CD14-positive monocyte (primary cell): ENCODE measurements at regions not wholly inside any gene's neighbourhood (a gene's known extent, or its start where the extent isn't known, plus 50 kb on each side); places are given as distances from the start of the nearest gene placed in this dataset.

Experiments used
- DNase-seq, 3 donors: peaks; one replicate each; pipeline ENCODE4 v3.0.0-alpha.2; 2011 to 2022
- H2AFZ ChIP-seq: 2 replicates; pipeline ENCODE4 v1.6.0; 2012; ENCODE audit warnings: mild to moderate bottlenecking, low read depth, low read length, inconsistent platforms; ENCODE audit not compliant: insufficient read depth, poor library complexity, severe bottlenecking
- H3K27ac ChIP-seq, 2 donors: 1 replicate in 1 of 2; 2 replicates in 1 of 2; pipeline ENCODE4 v1.5.1; 2012 to 2013; ENCODE audit warnings: low read length in 2 of 2, control low read depth in 1 of 2, inconsistent platforms in 1 of 2, low read depth in 1 of 2, mild to moderate bottlenecking in 1 of 2
- H3K27me3 ChIP-seq, 2 donors: one replicate each; pipeline versions ENCODE4 v1.6.0 to v1.6.1; 2011 to 2013; ENCODE audit warnings: low read length in 2 of 2; ENCODE audit not compliant: control insufficient read depth in 2 of 2, insufficient read depth in 2 of 2
- H3K36me3 ChIP-seq, 2 donors: replicated peaks in 1 of 2; 1 replicate in 1 of 2; 2 replicates in 1 of 2; pipeline versions ENCODE4 v1.5.1 to v1.6.1; 2012 to 2013; ENCODE audit warnings: low read length in 2 of 2, control low read depth in 1 of 2, inconsistent platforms in 1 of 2, mild to moderate bottlenecking in 1 of 2; ENCODE audit not compliant: insufficient read depth in 2 of 2, control insufficient read depth in 1 of 2
- H3K4me1 ChIP-seq, 2 donors: 1 replicate in 1 of 2; 2 replicates in 1 of 2; pipeline versions ENCODE4 v1.5.1 to v1.6.1; 2012 to 2013; ENCODE audit warnings: low read length in 2 of 2, control low read depth in 1 of 2, inconsistent platforms in 1 of 2, mild to moderate bottlenecking in 1 of 2, moderate library complexity in 1 of 2; ENCODE audit not compliant: insufficient read depth in 2 of 2, control insufficient read depth in 1 of 2
- H3K4me2 ChIP-seq: replicated peaks from 2 replicates; pipeline ENCODE3; 2012; ENCODE audit warnings: low read length, moderate library complexity, mild to moderate bottlenecking; ENCODE audit not compliant: poor library complexity, severe bottlenecking; ENCODE audit errors: extremely low read depth
- H3K4me3 ChIP-seq, 3 experiments: fragments of 200-600 bp in 1 of 3; sonication (generic) in 1 of 3; replicated peaks in 1 of 3; 1 replicate in 2 of 3; 2 replicates in 1 of 3; pipeline ENCODE4 v1.5.1; 2011 to 2013; ENCODE audit warnings: low read length in 3 of 3, mild to moderate bottlenecking in 3 of 3, control low read depth in 2 of 3, low read depth in 2 of 3, inconsistent platforms in 1 of 3, moderate library complexity in 1 of 3
- H3K79me2 ChIP-seq: 2 replicates; pipeline ENCODE4 v1.6.0; 2012; ENCODE audit warnings: mild to moderate bottlenecking, control low read depth, inconsistent platforms, low read length, moderate library complexity; ENCODE audit not compliant: insufficient read depth
- H3K9ac ChIP-seq: 2 replicates; pipeline ENCODE4 v1.6.0; 2017; ENCODE audit warnings: low read length, mild to moderate bottlenecking; ENCODE audit not compliant: insufficient read depth, poor library complexity, severe bottlenecking
- H3K9me3 ChIP-seq, 2 donors: replicated peaks in 1 of 2; 1 replicate in 1 of 2; 2 replicates in 1 of 2; pipeline versions ENCODE4 v1.5.1 to v1.6.1; 2012 to 2013; ENCODE audit warnings: low read length in 2 of 2, control low read depth in 1 of 2; ENCODE audit not compliant: control insufficient read depth in 1 of 2, insufficient read depth in 1 of 2
- H4K20me1 ChIP-seq: 2 replicates; pipeline ENCODE4 v1.6.0; 2012; ENCODE audit warnings: mild to moderate bottlenecking, low read length, control low read depth, moderate library complexity; ENCODE audit not compliant: insufficient read depth
- H3K27ac Mint-ChIP-seq, 7 donors: one replicate each; pipeline ENCODE4 v1.8.0; 2020; ENCODE audit warnings: mild to moderate bottlenecking in 7 of 7, mixed read lengths in 7 of 7, moderate library complexity in 6 of 7, inconsistent platforms in 2 of 7
- H3K27me3 Mint-ChIP-seq, 3 donors: one replicate each; pipeline ENCODE4 v1.8.0; 2021 to 2022; ENCODE audit warnings: low read depth in 3 of 3, mild to moderate bottlenecking in 3 of 3, mixed read lengths in 3 of 3, moderate library complexity in 3 of 3, inconsistent platforms in 1 of 3
- H3K36me3 Mint-ChIP-seq, 2 donors: one replicate each; pipeline ENCODE4 v1.8.0; 2020; ENCODE audit warnings: mixed read lengths in 2 of 2, inconsistent platforms in 1 of 2, mild to moderate bottlenecking in 1 of 2
- H3K4me1 Mint-ChIP-seq: one replicate; pipeline ENCODE4 v1.8.0; 2020; ENCODE audit warnings: mild to moderate bottlenecking, mixed read lengths
- H3K4me3 Mint-ChIP-seq, 2 donors: one replicate each; pipeline ENCODE4 v1.8.0; 2020; ENCODE audit warnings: mild to moderate bottlenecking in 2 of 2, mixed read lengths in 2 of 2, moderate library complexity in 1 of 2
- H3K9me3 Mint-ChIP-seq, 7 donors: one replicate each; pipeline ENCODE4 v1.8.0; 2020 to 2022; ENCODE audit warnings: mixed read lengths in 7 of 7, mild to moderate bottlenecking in 6 of 7, moderate library complexity in 6 of 7, inconsistent platforms in 2 of 7
- CTCF ChIP-seq: fragments of 200-600 bp; IDR thresholded peaks from one replicate; pipeline ENCODE4 v1.8.0; 2022; ENCODE audit warnings: antibody characterized with exemption, mild to moderate bottlenecking
- WGBS: methylation state at CpG from one replicate; pipeline ENCODE4 v1.1.5; 2013; ENCODE audit warnings: missing lambda C conversion rate; ENCODE audit not compliant: insufficient coverage; 5-methylcytosine and 5-hydroxymethylcytosine counted together
- intact Hi-C, 2 donors: fragments of 100-400 bp; cut with micrococcal nuclease; formaldehyde crosslinking; loops; one replicate each; pipeline versions ENCODE4 v1.15.0 to v1.15.1; 2023

- WGBS = no CpG with 5 or more reads among the region's 1 CpG
- Histone ChIP-seq H3K9ac (no peak overlapping the region), H3K27ac (no peak overlapping the region), H3K9me3 (peaks cover 0 to 5% of the 10 kb centered on the region in 2 donors), H3K79me2 (no peaks in the 10 kb centered on the region), H3K4me2 (no peak overlapping the region), H3K4me3 (no peak overlapping the region), H4K20me1 (no peaks in the 10 kb centered on the region), H3K4me1 (no peaks in the 10 kb centered on the region), H3K27me3 (no peaks in the 10 kb centered on the region), H3K36me3 (no peaks in the 10 kb centered on the region), H2AFZ (no peak overlapping the region)
- H3K4me3 Mint-ChIP-seq = no peak overlapping the region
- intact Hi-C loops = no loop called here
- no peak overlapping the region for H3K27ac Mint-ChIP-seq
- H3K27me3 Mint-ChIP-seq = no peaks in the 10 kb centered on the region
- no peaks in the 10 kb centered on the region for H3K4me1 Mint-ChIP-seq
- TF ChIP-seq CTCF = no peak
- H3K9me3 Mint-ChIP-seq = peaks cover 0 to 7% (median 3%) of the 10 kb centered on the region in 7 donors
- DNase-seq = no peak
- H3K36me3 Mint-ChIP-seq = no peaks in the 10 kb centered on the region
These were observed 243.8 kb upstream of the EPHA7 start for GRCh38 chr6:93663111-93663510.

- Mint-ChIP-seq H3K27me3 (no peaks in the 10 kb centered on the region), H3K27ac (no peak overlapping the region)
These were observed 235.2 kb upstream of the EPHA7 start for GRCh38 chr6:93654548-93654947.

More at GRCh38 chr6:93654548-93654947, 235.2 kb upstream of the EPHA7 start:
- H3K4me1 ChIP-seq = no peaks in the 10 kb centered on the region
- no peaks in the 10 kb centered on the region for H3K36me3 ChIP-seq
- H3K4me3 Mint-ChIP-seq = no peak overlapping the region
- peaks cover 0 to 3% (median 0%) of the 10 kb centered on the region in 7 donors for H3K9me3 Mint-ChIP-seq
- H3K4me2 ChIP-seq = no peak overlapping the region
- no peaks in the 10 kb centered on the region for H3K79me2 ChIP-seq
- DNase-seq = no peak
- no peak overlapping the region for H3K4me3 ChIP-seq
- H3K27ac ChIP-seq = no peak overlapping the region
- H2AFZ ChIP-seq = no peak overlapping the region
- TF ChIP-seq CTCF = no peak
- no CpG with 5 or more reads among the region's 2 CpGs for WGBS
- intact Hi-C loops = no loop called here
- no peaks in the 10 kb centered on the region for H3K36me3 Mint-ChIP-seq
- H3K9ac ChIP-seq = no peak overlapping the region
- no peaks in the 10 kb centered on the region for H3K4me1 Mint-ChIP-seq
- H3K27me3 ChIP-seq = no peaks in the 10 kb centered on the region
- H4K20me1 ChIP-seq = no peaks in the 10 kb centered on the region
- peaks cover 0 to 3% of the 10 kb centered on the region in 2 donors for H3K9me3 ChIP-seq
